KMS-11 (cell line): ENCODE measurements at regions not wholly inside any gene's neighbourhood (a gene's known extent, or its start where the extent isn't known, plus 50 kb on each side); places are given as distances from the start of the nearest gene placed in this dataset.

Experiments
- H2AFZ ChIP-seq: fragments of 200-600 bp; sonication (generic); 2 replicates; pipeline ENCODE4 v1.6.1; 2016; ENCODE audit warnings: antibody characterized with exemption, mixed run types, low read depth
- H3K27ac ChIP-seq: fragments of 200-600 bp; sonication (generic); 2 replicates; pipeline ENCODE4 v1.6.1; 2016; ENCODE audit warnings: mild to moderate bottlenecking, mixed run types
- H3K27me3 ChIP-seq: fragments of 200-600 bp; sonication (generic); 2 replicates; pipeline ENCODE4 v1.6.1; 2017; ENCODE audit warnings: mild to moderate bottlenecking, low read depth, mixed run types, moderate library complexity; ENCODE audit not compliant: insufficient read depth
- H3K36me3 ChIP-seq: fragments of 200-600 bp; sonication (generic); 2 replicates; pipeline ENCODE4 v1.6.1; 2017; ENCODE audit warnings: mild to moderate bottlenecking, mixed run types; ENCODE audit not compliant: insufficient read depth
- H3K4me1 ChIP-seq: fragments of 200-600 bp; sonication (generic); 2 replicates; pipeline ENCODE4 v1.6.1; 2016; ENCODE audit warnings: mild to moderate bottlenecking, low read depth, mixed run types; ENCODE audit not compliant: poor library complexity, severe bottlenecking
- H3K4me2 ChIP-seq: fragments of 200-600 bp; sonication (generic); 2 replicates; pipeline ENCODE4 v1.7.0; 2016; ENCODE audit warnings: mild to moderate bottlenecking, mixed run types
- H3K4me3 ChIP-seq: fragments of 200-600 bp; sonication (generic); IDR thresholded peaks from 2 replicates; pipeline ENCODE4 v1.6.1; 2017; ENCODE audit warnings: low read depth, low read length, mixed read lengths; ENCODE audit not compliant: insufficient read depth
- H3K79me2 ChIP-seq: fragments of 200-600 bp; sonication (generic); 2 replicates; pipeline ENCODE4 v1.6.1; 2016; ENCODE audit warnings: low read depth, mixed run types; ENCODE audit not compliant: insufficient read depth
- H3K9ac ChIP-seq: fragments of 200-600 bp; sonication (generic); 2 replicates; pipeline ENCODE4 v1.6.1; 2016; ENCODE audit warnings: mild to moderate bottlenecking, mixed run types
- H4K20me1 ChIP-seq: fragments of 200-600 bp; sonication (generic); 2 replicates; pipeline ENCODE4 v1.6.1; 2016; ENCODE audit warnings: mild to moderate bottlenecking, mixed run types; ENCODE audit not compliant: insufficient read depth
- TF ChIP-seq, protein P1 (sequence below): fragments of 200-600 bp; sonication (generic); conservative IDR thresholded peaks from 2 replicates; pipeline ENCODE4 v1.6.1; 2017; ENCODE audit warnings: low read depth, mild to moderate bottlenecking, antibody characterized with exemption, low read length, moderate library complexity, mixed read lengths

DNA sequence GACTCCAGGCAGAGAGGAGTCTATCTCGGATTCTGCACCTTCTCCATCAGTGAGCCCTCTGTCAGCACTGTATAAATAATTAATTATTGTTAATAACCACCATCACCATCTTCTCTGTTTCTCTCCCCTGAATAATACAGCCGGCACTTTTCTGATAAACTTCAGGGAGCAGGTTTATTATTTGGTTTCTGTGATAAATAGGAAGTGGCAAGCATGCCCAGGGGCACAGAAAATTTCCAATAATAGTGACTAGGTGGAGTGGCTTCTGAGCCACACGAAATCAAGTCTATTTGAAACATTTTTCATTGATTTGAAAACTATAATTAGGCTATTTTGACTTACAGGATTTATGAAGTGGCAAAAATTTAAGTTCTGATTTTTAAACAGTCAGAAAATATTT lies 186.8 kb upstream of the TMEM229A start:
- Histone ChIP-seq H2AFZ (no peak overlapping the region), H3K4me2 (no peak overlapping the region), H3K36me3 (no peaks in the 10 kb centered on the region), H3K9ac (no peak overlapping the region), H3K4me1 (no peaks in the 10 kb centered on the region), H3K79me2 (no peaks in the 10 kb centered on the region), H3K4me3 (no peak overlapping the region), H3K27ac (no peak overlapping the region), H3K27me3 (no peaks in the 10 kb centered on the region), H4K20me1 (no peaks in the 10 kb centered on the region)
- TF ChIP-seq, protein P1, sequence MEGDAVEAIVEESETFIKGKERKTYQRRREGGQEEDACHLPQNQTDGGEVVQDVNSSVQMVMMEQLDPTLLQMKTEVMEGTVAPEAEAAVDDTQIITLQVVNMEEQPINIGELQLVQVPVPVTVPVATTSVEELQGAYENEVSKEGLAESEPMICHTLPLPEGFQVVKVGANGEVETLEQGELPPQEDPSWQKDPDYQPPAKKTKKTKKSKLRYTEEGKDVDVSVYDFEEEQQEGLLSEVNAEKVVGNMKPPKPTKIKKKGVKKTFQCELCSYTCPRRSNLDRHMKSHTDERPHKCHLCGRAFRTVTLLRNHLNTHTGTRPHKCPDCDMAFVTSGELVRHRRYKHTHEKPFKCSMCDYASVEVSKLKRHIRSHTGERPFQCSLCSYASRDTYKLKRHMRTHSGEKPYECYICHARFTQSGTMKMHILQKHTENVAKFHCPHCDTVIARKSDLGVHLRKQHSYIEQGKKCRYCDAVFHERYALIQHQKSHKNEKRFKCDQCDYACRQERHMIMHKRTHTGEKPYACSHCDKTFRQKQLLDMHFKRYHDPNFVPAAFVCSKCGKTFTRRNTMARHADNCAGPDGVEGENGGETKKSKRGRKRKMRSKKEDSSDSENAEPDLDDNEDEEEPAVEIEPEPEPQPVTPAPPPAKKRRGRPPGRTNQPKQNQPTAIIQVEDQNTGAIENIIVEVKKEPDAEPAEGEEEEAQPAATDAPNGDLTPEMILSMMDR: no peak

DNA sequence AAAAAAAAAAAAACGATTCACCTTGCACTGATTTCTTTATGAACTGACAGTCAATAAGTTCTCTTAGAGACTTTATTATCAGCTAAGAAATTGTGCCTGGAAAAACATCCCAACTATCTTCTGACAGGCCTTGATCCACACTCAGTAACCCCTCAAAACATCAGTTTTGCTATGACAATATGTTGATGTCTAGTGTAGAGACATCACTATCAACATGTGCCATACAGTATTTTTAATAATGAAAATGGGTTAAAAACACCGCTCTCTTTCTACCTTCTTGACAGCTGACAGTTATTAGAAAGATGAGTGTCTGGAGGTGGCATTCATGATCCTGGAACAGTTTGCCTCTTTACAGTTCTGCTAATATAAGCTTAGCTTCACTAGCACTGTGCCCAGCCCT lies 175.8 kb upstream of the TMEM229A start:
- H4K20me1 ChIP-seq: no peaks in the 10 kb centered on the region
- H3K27me3 ChIP-seq: no peaks in the 10 kb centered on the region
- no peaks in the 10 kb centered on the region for H3K36me3 ChIP-seq
- TF ChIP-seq, protein P1: no peak
- peaks cover 16% of the 10 kb centered on the region for H3K4me1 ChIP-seq
- H2AFZ ChIP-seq: peak overlapping the region; percentile 11; the same call in 1 of the 2 replicates
- no peak overlapping the region for H3K9ac ChIP-seq
- no peak overlapping the region; the same call in 1 of the 2 replicates for H3K27ac ChIP-seq
- H3K79me2 ChIP-seq: no peaks in the 10 kb centered on the region
- H3K4me2 ChIP-seq: peak overlapping the region; percentile 27; the same call in 1 of the 2 replicates
- H3K4me3 ChIP-seq: no peak overlapping the region

DNA sequence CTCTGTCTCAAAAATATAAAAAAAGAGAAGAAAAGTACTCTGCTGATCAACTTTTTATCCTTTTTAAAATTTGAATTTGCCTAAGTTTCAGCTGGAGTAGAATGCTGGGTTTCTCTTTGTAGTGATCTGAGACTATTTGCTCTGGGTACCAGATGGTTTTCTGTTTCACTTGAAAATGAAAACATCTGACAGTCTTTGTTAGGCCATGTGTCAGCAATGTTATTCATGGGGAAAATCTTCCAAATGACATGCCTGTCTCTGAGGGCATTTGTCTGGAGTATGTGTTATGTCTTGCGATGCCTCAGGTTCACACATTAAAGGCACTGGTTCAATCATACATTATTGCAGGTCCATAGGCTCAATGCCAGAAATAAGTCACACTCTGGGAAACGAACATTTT lies 175.3 kb upstream of the TMEM229A start:
- Histone ChIP-seq H3K27ac (peak overlapping the region; percentile 11; the same call in 1 of the 2 replicates), H3K27me3 (no peaks in the 10 kb centered on the region), H3K79me2 (no peaks in the 10 kb centered on the region), H4K20me1 (no peaks in the 10 kb centered on the region), H3K4me3 (no peak overlapping the region), H3K4me2 (peak overlapping the region; percentile 27; the same call in 1 of the 2 replicates), H3K36me3 (no peaks in the 10 kb centered on the region), H3K9ac (no peak overlapping the region), H2AFZ (peak overlapping the region; percentile 11; the same call in 1 of the 2 replicates), H3K4me1 (peaks cover 16% of the 10 kb centered on the region)
- TF ChIP-seq, protein P1: no peak

- no peak overlapping the region for H2AFZ ChIP-seq
- no peak overlapping the region for H3K4me2 ChIP-seq
- H3K4me3 ChIP-seq: no peak overlapping the region
- no peak overlapping the region for H3K27ac ChIP-seq
- H4K20me1 ChIP-seq: no peaks in the 10 kb centered on the region
- H3K4me1 ChIP-seq: peaks cover 16% of the 10 kb centered on the region
- H3K36me3 ChIP-seq: no peaks in the 10 kb centered on the region
- H3K27me3 ChIP-seq: no peaks in the 10 kb centered on the region
- H3K9ac ChIP-seq: no peak overlapping the region
- H3K79me2 ChIP-seq: no peaks in the 10 kb centered on the region
- TF ChIP-seq, protein P1: no peak
Measured at GRCh38 chr7:124205526-124205925, 172.7 kb upstream of the TMEM229A start.
